Activated CD4-positive, CD25-positive, alpha-beta regulatory T cell (primary cell): ENCODE measurements at regions not wholly inside any gene's neighbourhood (a gene's known extent, or its start where the extent isn't known, plus 50 kb on each side); places are given as distances from the start of the nearest gene placed in this dataset.

Experiments
- DNase-seq, 4 experiments: peaks; one replicate each; lab custom pipeline; 2025; lab: John Stamatoyannopoulos, UW

DNA sequence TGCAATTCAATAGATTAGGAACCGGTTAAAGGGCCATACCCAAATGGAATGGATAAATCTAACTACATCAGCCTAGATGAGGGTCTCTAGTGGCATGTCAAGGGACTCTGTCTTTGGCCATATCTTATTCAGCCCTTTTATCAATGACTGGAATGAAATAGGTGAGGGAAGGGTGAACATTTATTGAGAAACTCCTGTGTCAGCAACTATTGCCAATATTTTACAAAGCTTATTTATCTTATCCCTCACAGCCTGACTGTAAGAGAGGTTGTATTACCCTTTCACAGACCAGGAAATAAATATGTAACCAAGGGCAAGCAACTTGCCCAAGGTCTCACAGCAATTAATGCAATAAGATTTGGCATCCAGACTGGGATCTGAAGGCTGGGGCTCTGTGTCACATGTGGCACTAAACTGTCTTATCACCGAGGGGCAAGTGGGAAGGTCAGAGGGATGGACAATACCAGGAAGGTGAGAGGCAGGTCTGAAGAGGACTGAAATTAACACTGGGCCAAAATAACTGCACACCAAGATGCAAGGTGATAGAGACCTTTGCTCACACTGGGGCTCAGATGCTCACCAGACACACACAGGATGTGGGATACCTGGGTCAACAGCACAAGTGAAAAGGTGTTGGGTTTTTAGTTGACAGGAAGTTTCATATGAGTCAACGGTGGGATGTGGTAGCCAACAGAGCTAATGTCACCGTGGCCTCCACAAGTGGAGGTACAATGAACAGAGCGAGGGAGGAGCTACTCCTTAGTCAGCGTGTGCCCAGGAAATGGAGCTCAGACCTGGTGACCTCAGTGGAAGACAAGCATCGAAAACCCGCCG is 261.3 kb downstream of the RPLP1 start:
- peak in 3 of 4 experiments; percentile 22 to 41 (median 40) for DNase-seq

DNA sequence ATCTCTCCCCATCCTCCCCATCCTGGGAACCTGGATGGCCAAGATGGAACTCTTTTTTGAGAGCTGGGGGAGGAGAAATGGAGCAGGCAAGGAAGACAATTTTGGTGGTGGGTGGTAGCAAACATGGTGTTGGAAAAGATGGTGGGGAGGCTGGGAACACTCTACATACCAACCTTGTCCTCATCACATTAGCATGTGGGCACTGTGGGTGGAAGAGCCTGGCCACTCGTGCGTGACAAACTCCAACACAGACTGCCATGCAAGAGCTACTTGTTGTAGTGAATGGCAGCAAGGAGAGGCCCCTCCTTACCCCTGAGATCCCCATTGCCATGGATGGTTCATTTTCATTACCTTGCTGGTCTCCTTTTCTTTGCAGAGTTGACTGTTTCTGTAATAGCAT is 262.6 kb downstream of the RPLP1 start:
- no peak for DNase-seq

GRCh38 chr15:69718436-69718835 is 265.8 kb downstream of the RPLP1 start:
- DNase-seq = no peak

DNA sequence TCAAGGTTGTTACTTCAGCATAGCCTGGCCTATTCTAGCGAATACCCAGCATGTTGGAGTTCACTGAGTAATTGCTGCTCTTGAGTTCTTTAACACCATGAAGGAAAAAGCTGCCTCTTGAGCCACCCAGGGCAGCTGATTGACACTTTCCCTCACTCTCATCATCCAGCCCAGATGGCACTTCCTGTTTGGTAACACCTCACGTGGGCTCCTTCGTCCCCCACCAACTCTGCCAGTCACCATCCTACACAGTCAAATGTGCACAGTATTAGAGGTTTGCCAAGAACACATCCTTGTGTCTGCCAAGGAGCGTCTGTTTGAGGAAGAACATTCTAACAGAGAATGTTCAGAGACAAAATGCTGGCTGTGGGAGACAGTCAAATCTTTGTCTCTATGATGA is 266.3 kb downstream of the RPLP1 start:
- DNase-seq = no peak

DNA sequence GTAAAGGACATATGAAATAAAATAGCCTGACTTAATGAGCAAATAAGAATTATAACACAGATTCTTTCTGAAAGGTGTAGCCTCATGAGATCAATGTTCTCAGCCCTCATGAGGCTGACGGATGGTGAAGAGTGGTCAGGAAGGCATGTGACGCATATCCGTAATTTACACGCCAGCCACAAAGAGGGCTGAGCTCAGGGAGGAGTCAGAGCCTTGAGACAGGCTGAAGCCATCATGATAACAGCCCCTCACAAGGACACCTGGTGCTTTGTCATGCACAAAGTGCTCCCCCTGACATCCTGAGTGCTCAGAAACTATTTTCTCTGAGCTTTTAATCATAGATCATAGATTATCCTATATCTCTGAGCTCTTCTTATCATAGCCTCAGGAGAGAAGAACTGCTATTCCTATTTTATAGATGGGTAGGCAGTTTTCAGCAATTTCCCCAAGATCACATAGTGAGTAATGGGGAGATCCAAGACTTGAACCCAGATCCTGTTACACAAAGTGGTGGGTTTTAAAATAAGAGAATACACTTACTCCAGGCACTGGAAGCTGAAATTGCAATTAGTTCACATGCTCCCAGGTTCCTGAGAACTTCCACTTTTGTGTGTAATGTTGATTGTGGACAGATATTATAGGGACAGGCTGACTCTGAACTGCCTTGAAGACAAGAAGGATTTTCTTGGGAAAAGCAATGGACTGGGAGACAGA is 267.1 kb downstream of the RPLP1 start:
- DNase-seq = peak in 1 of 4 experiments; percentile 11

GRCh38 chr15:69720536-69720935 is 267.9 kb downstream of the RPLP1 start:
- no peak for DNase-seq

GRCh38 chr15:69722924-69723323 is 270.3 kb downstream of the RPLP1 start:
- no peak for DNase-seq

DNA sequence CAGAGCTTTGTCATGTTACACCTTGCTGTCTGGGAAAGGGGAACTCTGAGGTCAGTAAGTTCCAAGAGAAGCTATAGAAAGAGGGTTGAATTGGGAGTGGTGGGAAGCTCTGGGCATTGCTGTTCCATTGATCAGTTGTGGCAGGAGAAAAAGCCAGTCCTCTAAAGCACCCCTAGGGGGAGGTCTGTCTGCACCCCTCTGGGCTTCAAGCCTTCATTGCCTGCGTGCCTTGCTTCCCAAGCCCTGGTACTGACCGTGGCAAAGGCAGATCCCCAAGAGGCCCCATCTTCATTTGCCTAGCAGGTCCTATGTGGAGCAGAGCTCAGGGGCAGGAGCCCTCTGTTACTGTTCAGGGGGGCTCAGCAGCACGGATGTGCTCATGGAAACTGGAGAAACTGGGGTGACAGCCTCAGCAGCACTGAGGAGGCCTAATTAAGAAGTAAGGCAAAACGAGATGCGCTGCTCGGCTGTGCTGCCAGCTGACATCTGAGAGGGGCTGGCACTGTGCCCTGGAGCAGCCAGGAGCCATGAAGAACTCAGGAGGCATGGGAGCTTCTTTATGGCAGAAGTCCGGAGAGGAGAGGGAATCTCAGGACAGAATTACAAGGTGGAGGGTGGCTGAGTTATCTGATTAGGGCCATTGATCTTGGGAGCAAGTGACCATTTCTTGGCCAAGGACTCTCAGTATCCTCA is 270.9 kb downstream of the RPLP1 start:
- DNase-seq = no peak

GRCh38 chr15:69724333-69724732 is 271.7 kb downstream of the RPLP1 start:
- DNase-seq = no peak

GRCh38 chr15:69725275-69725674 is 272.7 kb downstream of the RPLP1 start:
- DNase-seq = no peak

DNA sequence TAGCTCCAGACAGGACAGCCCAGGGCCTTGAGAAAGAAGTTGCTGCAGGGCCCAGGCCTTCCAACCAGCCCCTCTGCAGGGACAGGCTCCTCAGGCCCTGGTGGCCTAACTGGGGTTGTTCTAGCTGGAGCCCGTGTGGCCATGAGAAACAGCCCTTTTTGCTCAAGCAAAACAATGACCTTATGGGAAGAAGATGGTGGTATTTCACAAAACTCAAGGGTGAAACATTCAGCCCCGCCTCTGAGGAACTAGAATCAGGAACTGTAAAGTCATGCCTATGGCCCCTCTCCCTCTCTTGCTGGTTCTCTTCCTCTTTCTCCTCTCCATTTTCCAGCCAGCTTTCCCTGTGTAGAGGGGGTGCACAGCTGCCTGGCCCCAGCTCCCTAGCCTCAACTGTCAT is 273.3 kb downstream of the RPLP1 start:
- no peak for DNase-seq

DNA sequence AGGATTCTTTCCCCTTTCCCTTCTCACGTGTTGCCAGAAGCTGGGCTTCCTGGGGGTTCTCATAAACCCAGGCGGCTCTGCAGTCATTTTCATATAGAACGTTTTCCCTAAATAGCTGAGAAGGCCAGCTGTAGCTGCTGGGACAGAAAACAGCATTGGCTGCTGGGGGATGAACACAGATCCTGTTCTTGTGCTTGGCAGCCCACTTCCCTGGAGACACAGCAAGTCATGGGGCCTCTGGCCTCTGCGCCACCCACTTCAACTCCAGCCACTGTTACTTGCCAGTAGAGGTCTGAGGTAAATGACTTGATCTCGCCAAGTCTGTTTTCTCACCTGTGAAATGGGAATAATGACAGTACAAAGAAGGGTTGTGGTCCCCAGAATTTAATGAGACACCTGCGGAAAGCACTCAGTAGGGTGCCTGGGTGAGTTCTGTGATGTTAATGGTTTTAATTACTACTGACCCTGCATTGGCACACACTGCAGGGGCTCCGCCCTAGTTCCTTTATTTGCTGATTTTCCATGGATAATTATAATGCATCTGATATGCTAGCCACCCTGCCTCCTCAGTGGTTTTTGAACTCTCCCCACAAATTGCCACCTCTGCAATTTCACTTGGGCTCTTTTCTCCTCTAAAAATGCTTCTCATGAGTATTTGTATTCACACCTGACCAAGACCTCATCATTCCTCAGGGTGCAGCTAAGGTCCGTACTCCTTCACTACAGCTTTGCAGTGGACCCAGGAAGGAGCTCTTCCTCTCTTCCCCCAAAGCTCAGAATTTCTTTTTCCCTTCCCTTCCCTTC is 274.7 kb downstream of the RPLP1 start:
- no peak for DNase-seq

GRCh38 chr15:69729167-69729748 is 276.6 kb downstream of the RPLP1 start:
- peak; percentile 41 to 68 (median 48) for DNase-seq

DNA sequence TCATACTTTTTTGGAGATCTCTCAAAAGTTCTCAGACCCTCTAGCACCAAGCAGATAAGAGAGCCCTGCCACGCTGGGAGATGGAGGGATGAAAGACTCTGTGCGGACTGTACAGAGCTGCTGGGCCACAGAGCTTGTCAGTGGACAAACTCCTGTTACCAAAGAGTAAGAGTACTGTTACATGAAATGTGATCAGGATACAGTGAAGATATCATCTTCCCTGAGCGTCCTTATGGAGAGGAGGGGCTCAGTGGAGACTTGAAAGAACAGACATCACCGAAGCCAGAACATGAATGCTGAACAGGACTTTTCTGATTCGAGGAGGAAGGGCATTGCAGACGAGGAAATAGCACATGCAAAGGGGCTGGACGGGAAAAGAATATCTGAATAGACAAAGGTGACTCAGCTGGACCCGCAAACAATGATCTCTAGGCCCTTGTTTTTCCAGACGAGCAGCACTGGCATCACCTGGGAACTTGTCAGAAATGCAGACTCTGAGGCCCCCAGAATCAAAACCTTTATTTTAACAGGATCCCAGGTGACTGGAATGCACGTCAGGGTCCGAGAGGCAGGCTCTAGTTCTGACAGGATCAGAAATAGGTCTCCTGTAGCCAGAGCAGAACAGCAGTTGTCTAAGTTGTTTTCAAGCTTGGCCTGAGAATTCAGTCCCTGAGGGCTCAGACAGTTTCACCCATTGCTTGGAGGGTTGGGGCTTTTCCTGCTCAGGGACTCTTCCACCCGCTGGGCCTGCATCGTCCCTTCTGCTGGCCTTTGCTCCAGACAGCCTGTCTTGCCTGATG is 277.9 kb downstream of the RPLP1 start:
- no peak for DNase-seq

- no peak for DNase-seq
These were observed 278.4 kb downstream of the RPLP1 start for GRCh38 chr15:69731081-69731330.

- no peak for DNase-seq
These were observed 279.0 kb downstream of the RPLP1 start for GRCh38 chr15:69731581-69731980.

DNA sequence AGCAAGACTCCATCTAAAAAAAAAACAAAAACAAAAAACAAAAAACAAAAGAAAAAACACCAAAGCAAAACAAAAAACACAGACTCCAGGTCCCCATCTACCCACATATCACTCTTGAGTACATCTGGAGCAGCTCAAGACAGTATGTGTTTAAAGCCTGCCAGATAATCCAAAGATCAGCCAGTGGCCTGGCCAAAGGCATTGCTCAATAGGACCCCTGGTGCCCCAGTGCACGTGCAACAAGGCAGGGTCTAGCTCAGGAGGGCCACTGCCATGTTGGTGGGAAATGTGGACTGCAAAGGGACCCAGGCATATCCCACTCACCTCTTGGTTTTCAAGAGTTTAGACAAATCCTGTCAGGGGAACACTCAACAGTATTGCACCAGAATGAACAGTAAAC is 279.5 kb downstream of the RPLP1 start:
- DNase-seq = no peak

GRCh38 chr15:69734699-69735098 is 282.1 kb downstream of the RPLP1 start:
- DNase-seq = no peak

- no peak for DNase-seq
These were observed 282.5 kb downstream of the RPLP1 start for GRCh38 chr15:69735121-69735520.

DNA sequence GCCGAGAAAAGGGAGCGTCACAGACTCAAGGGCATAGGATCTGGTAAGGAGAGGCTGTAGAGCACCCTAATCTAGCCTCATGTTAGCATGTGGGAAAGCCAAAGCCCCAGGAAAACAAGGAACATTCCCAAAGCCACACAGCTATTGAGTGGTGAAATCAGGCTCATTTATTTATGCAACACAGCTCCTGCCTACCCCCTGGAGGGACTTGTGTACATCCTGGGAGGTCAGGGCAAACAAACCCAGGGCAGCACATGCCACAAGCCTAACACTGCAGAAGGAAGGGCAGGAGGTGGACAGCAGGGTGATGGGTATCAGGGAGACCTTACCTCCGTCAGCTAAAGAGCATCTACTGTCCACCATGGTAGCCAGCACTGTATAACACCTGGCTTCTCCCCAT is 283.5 kb downstream of the RPLP1 start:
- no peak for DNase-seq

DNA sequence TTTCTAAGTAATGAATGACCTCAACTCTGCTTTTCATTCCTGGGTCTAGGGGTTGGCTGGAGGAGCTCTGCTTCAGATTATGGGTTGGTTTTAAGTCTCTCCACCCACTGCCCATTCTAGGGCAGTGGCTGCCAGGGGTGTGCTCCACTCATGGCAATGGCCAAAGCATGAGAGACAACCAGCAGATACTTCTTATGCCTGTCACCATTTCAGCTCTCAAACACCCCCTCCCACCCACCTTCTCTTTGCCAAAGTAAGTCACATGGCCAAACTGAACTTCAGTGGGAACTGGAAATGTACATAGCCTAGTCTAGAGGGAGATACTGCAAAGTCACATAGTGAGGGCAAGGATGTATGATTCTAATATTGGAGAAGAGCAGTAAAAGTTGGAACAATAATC is 285.3 kb downstream of the RPLP1 start:
- no peak for DNase-seq
